NB4 (cell line): ENCODE measurements at regions not wholly inside any gene's neighbourhood (a gene's known extent, or its start where the extent isn't known, plus 50 kb on each side); places are given as distances from the start of the nearest gene placed in this dataset.

Source experiments
- POLR2A ChIP-seq: IDR thresholded peaks from 2 replicates; pipeline ENCODE4 v1.6.1; 2011; ENCODE audit warnings: mild to moderate bottlenecking; ENCODE audit not compliant: insufficient read length; ENCODE audit errors: extremely low read depth
- TF ChIP-seq, protein P1 (sequence below): IDR thresholded peaks from one replicate; pipeline ENCODE4 v1.5.1; 2012; ENCODE audit warnings: low read depth, low read length
- TF ChIP-seq, protein P2 (sequence below): IDR thresholded peaks from 2 replicates; pipeline ENCODE4 v1.6.1; 2011; ENCODE audit warnings: low read depth, low read length

DNA sequence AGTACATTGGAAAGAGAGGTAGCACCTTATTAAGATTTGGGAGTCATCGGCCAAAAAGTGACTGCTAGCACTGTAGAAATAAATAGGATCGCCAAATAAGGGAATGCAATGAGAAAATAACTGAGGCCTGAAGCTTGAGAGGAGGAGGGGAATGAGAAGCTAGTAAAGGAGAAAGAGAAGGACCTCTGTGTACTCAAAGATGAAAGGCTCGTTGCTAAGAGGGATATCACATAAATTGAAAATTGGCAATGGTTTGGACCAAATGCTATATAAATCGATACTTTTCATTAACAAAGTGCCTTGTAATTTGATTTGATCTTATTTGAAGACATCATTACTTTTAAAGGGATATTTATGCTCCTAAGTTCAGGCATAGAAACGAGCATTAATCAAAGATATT is 796.3 kb downstream of the QKI start:
- TF ChIP-seq, protein P1, sequence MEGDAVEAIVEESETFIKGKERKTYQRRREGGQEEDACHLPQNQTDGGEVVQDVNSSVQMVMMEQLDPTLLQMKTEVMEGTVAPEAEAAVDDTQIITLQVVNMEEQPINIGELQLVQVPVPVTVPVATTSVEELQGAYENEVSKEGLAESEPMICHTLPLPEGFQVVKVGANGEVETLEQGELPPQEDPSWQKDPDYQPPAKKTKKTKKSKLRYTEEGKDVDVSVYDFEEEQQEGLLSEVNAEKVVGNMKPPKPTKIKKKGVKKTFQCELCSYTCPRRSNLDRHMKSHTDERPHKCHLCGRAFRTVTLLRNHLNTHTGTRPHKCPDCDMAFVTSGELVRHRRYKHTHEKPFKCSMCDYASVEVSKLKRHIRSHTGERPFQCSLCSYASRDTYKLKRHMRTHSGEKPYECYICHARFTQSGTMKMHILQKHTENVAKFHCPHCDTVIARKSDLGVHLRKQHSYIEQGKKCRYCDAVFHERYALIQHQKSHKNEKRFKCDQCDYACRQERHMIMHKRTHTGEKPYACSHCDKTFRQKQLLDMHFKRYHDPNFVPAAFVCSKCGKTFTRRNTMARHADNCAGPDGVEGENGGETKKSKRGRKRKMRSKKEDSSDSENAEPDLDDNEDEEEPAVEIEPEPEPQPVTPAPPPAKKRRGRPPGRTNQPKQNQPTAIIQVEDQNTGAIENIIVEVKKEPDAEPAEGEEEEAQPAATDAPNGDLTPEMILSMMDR, result no peak
- no peak for TF ChIP-seq POLR2A
- TF ChIP-seq, protein P2, sequence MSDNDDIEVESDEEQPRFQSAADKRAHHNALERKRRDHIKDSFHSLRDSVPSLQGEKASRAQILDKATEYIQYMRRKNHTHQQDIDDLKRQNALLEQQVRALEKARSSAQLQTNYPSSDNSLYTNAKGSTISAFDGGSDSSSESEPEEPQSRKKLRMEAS, result no peak
